Peyer's patch (tissue), 4 donors: ENCODE measurements at regions not wholly inside any gene's neighbourhood (a gene's known extent, or its start where the extent isn't known, plus 50 kb on each side); places are given as distances from the start of the nearest gene placed in this dataset.

Experiments
- DNase-seq, 3 donors: peaks; one replicate each; pipeline ENCODE4 v3.0.0-alpha.2; 2017 to 2019
- H3K27ac ChIP-seq, 4 donors: fragments of 200-600 bp; sonication (generic); one replicate each; pipeline ENCODE4 v1.5.1; 2016 to 2019
- H3K27me3 ChIP-seq, 2 donors: fragments of 200-600 bp; sonication (generic); one replicate each; pipeline ENCODE4 v1.5.1; 2019
- H3K36me3 ChIP-seq, 3 donors: fragments of 200-600 bp; sonication (generic); one replicate each; pipeline ENCODE4 v1.5.1; 2016 to 2019
- H3K4me1 ChIP-seq, 4 donors: fragments of 200-600 bp; sonication (generic); one replicate each; pipeline ENCODE4 v1.5.1; 2016 to 2019
- H3K4me3 ChIP-seq, 4 donors: fragments of 200-600 bp; sonication (generic); 1 replicate in 3 of 4; 2 replicates in 1 of 4; pipeline ENCODE4 v1.5.1; 2016 to 2019; ENCODE audit warnings: mild to moderate bottlenecking in 1 of 4
- H3K9me3 ChIP-seq, 4 donors: fragments of 200-600 bp; sonication (generic); one replicate each; pipeline ENCODE4 v1.5.1; 2016 to 2019; ENCODE audit warnings: mild to moderate bottlenecking in 1 of 4
- CTCF ChIP-seq, 6 experiments: fragments of 450-650 bp in 4 of 6; fragments of 200-600 bp in 2 of 6; sonication (generic) in 1 of 6; IDR thresholded peaks; one replicate each; pipeline ENCODE4 v1.5.1; 2017 to 2019; ENCODE audit warnings: antibody characterized with exemption in 6 of 6, mild to moderate bottlenecking in 3 of 6, moderate library complexity in 1 of 6
- POLR2A ChIP-seq, 2 donors: fragments of 450-650 bp; IDR thresholded peaks; one replicate each; pipeline ENCODE4 v1.5.1; 2017; ENCODE audit warnings: antibody characterized with exemption in 2 of 2, mild to moderate bottlenecking in 2 of 2, moderate library complexity in 2 of 2

GRCh38 chr5:104967806-104968410 is 1405.3 kb upstream of the NUDT12 start:
- H3K4me3 ChIP-seq = no peak overlapping the region
- no peaks in the 10 kb centered on the region for H3K27me3 ChIP-seq
- no peaks in the 10 kb centered on the region for H3K36me3 ChIP-seq
- TF ChIP-seq CTCF (IDR thresholded peaks at IDR 0.05) (no peak), POLR2A (IDR thresholded peaks at IDR 0.05) (no peak)
- H3K9me3 ChIP-seq = no peaks in the 10 kb centered on the region
- no peaks in the 10 kb centered on the region for H3K4me1 ChIP-seq
- no peak overlapping the region for H3K27ac ChIP-seq
- DNase-seq = no peak

GRCh38 chr5:104965006-104965405 is 1402.4 kb upstream of the NUDT12 start:
- Histone ChIP-seq H3K4me3 (no peak overlapping the region), H3K27me3 (no peaks in the 10 kb centered on the region), H3K4me1 (no peaks in the 10 kb centered on the region), H3K36me3 (no peaks in the 10 kb centered on the region), H3K27ac (no peak overlapping the region), H3K9me3 (no peaks in the 10 kb centered on the region)
- no peak for DNase-seq
- TF ChIP-seq POLR2A (IDR thresholded peaks at IDR 0.05) (no peak), CTCF (IDR thresholded peaks at IDR 0.05) (no peak)

- no peak for DNase-seq
- Histone ChIP-seq H3K4me3 (no peak overlapping the region), H3K36me3 (no peaks in the 10 kb centered on the region), H3K4me1 (no peaks in the 10 kb centered on the region), H3K27ac (no peak overlapping the region), H3K27me3 (no peaks in the 10 kb centered on the region), H3K9me3 (no peaks in the 10 kb centered on the region)
- TF ChIP-seq POLR2A (IDR thresholded peaks at IDR 0.05) (no peak), CTCF (IDR thresholded peaks at IDR 0.05) (no peak)
These were observed 1392.9 kb upstream of the NUDT12 start for GRCh38 chr5:104955479-104955878.

- Histone ChIP-seq H3K27me3 (no peaks in the 10 kb centered on the region), H3K4me1 (no peaks in the 10 kb centered on the region), H3K4me3 (no peak overlapping the region), H3K27ac (no peak overlapping the region), H3K9me3 (no peaks in the 10 kb centered on the region), H3K36me3 (no peaks in the 10 kb centered on the region)
- TF ChIP-seq POLR2A (IDR thresholded peaks at IDR 0.05) (no peak), CTCF (IDR thresholded peaks at IDR 0.05) (no peak)
- DNase-seq = no peak
These were observed 1390.3 kb upstream of the NUDT12 start for GRCh38 chr5:104952876-104953275.

GRCh38 chr5:104951829-104952228 is 1389.2 kb upstream of the NUDT12 start:
- H3K36me3 ChIP-seq = no peaks in the 10 kb centered on the region
- H3K27ac ChIP-seq = no peak overlapping the region
- no peaks in the 10 kb centered on the region for H3K4me1 ChIP-seq
- no peaks in the 10 kb centered on the region for H3K9me3 ChIP-seq
- no peak for TF ChIP-seq POLR2A (IDR thresholded peaks at IDR 0.05)
- no peaks in the 10 kb centered on the region for H3K27me3 ChIP-seq
- no peak overlapping the region for H3K4me3 ChIP-seq
- no peak for DNase-seq

GRCh38 chr5:104947076-104947475 is 1384.5 kb upstream of the NUDT12 start:
- no peak for DNase-seq
- H3K4me3 ChIP-seq = no peak overlapping the region
- TF ChIP-seq POLR2A (IDR thresholded peaks at IDR 0.05) (no peak), CTCF (IDR thresholded peaks at IDR 0.05) (no peak)
- H3K9me3 ChIP-seq = no peaks in the 10 kb centered on the region
- H3K27ac ChIP-seq = no peak overlapping the region
- H3K27me3 ChIP-seq = no peaks in the 10 kb centered on the region
- H3K36me3 ChIP-seq = no peaks in the 10 kb centered on the region
- H3K4me1 ChIP-seq = no peaks in the 10 kb centered on the region
